ENCODE measurements at regions not wholly inside any gene's neighbourhood (a gene's known extent, or its start where the extent isn't known, plus 50 kb on each side); places are given as distances from the start of the nearest gene placed in this dataset.

DNA sequence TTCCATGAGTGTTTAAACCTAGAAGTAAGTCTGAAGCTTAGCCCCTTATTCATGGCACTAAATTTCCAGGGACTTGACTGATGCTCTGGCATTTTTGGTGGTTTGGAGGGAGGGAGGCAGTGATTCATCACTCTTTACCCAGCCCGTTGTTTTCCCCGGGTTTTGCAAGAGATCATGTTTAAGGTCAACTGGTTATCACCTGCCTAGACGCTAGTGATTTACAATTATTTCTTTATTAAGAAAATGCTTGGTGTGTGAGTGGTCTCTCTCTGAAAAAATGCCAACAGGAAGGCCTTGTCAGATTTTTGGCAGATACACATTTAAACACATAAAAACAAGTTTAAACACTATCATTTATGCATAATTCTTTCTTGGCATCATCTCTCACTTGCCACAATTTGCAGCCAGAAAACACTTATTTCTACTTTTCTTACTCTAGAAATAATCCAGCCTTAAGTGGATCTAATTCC is 737.9 kb upstream of the ZNF608 start:
- Histone ChIP-seq H3K27ac (ENCODE audit: low read depth in 1 of 2, low read length in 2 of 2) (no peak overlapping the region), H3K4me3 (ENCODE audit: low read length) (no peak overlapping the region), H3K27me3 (ENCODE audit: control insufficient read depth in 1 of 2, insufficient read depth in 2 of 2, low read length in 2 of 2) (no peaks in the 10 kb centered on the region), H3K4me1 (ENCODE audit: insufficient read depth, low read length) (no peaks in the 10 kb centered on the region), H3K36me3 (ENCODE audit: insufficient read depth, low read length) (no peaks in the 10 kb centered on the region), H3K9me3 (ENCODE audit: control insufficient read depth in 1 of 2, insufficient read depth in 1 of 2, low read length in 2 of 2) (peaks cover 0 to 3% of the 10 kb centered on the region in 2 experiments)
- CTCF ChIA-PET = no interaction called here
- intact Hi-C loops (cut with DNase I, micrococcal nuclease) = no loop called here
- Mint-ChIP-seq H3K36me3 (ENCODE audit: low read depth) (no peaks in the 10 kb centered on the region), H3K9me3 (no peaks in the 10 kb centered on the region), H3K4me3 (no peak overlapping the region), H3K27me3 (no peaks in the 10 kb centered on the region), H3K27ac (no peak overlapping the region), H3K4me1 (ENCODE audit: low read depth) (no peaks in the 10 kb centered on the region)
- no peak for ATAC-seq (ENCODE audit: poor library complexity)
- no peak for DNase-seq
- POLR2A ChIA-PET = no interaction called here
- TF ChIP-seq, protein P1, sequence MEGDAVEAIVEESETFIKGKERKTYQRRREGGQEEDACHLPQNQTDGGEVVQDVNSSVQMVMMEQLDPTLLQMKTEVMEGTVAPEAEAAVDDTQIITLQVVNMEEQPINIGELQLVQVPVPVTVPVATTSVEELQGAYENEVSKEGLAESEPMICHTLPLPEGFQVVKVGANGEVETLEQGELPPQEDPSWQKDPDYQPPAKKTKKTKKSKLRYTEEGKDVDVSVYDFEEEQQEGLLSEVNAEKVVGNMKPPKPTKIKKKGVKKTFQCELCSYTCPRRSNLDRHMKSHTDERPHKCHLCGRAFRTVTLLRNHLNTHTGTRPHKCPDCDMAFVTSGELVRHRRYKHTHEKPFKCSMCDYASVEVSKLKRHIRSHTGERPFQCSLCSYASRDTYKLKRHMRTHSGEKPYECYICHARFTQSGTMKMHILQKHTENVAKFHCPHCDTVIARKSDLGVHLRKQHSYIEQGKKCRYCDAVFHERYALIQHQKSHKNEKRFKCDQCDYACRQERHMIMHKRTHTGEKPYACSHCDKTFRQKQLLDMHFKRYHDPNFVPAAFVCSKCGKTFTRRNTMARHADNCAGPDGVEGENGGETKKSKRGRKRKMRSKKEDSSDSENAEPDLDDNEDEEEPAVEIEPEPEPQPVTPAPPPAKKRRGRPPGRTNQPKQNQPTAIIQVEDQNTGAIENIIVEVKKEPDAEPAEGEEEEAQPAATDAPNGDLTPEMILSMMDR (IDR thresholded peaks at IDR 0.05) = no peak

DNA sequence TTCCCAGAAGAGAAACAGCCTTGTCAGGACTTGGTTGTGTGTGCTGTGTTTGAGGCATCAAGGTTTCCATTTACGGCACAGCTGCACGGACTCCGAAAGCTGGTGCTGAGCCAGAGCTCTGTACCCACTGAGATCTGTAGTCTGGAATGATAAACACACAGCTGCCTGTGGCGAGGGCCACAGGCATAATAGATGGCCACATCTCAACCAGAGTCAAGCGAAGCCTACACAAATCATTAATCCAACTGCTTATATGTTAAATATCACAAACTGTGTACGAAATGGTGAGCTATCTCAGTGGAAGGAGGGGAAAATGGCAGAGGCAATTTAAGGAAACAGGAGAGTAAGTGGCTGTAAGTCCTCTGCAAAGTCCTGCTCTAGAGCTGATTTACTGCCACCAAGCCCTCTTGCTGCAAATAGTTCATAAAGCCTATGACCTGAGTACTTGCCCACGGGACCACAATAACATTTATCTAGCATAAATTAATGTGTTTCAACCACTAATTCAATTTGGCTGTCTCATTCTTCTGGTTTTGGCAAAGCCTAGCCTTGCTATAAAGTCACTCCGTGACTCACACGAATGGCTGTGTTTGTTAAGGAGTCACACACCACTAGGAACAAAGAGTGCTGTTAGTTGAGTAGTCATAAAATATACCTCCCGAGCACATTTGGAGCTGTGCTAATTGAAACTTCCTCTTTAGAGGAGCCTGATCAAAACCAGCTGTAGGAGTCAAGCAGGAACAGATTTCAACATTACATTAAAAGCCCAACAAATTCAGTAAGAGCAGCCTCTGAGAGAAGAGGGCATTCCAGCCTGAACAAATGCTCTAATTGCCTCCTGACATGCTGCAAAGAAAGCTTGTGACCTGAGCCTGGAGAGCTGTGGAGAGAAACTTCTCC is 738.6 kb upstream of the ZNF608 start:
- ChIA-PET POLR2A (no interaction called here), CTCF (no interaction called here)
- no peaks in the 10 kb centered on the region for H3K36me3 Mint-ChIP-seq (ENCODE audit: low read depth)
- DNase-seq (no peak), ATAC-seq (ENCODE audit: poor library complexity) (no peak)
- H3K27me3 ChIP-seq (ENCODE audit: control insufficient read depth in 1 of 2, insufficient read depth in 2 of 2, low read length in 2 of 2) = no peaks in the 10 kb centered on the region
- intact Hi-C loops (cut with DNase I, micrococcal nuclease) = no loop called here
- H3K36me3 ChIP-seq (ENCODE audit: insufficient read depth, low read length) = no peaks in the 10 kb centered on the region
- no peaks in the 10 kb centered on the region for H3K4me1 Mint-ChIP-seq (ENCODE audit: low read depth)
- no peaks in the 10 kb centered on the region for H3K9me3 Mint-ChIP-seq
- H3K4me1 ChIP-seq (ENCODE audit: insufficient read depth, low read length) = no peaks in the 10 kb centered on the region
- no peak overlapping the region for H3K27ac ChIP-seq (ENCODE audit: low read depth in 1 of 2, low read length in 2 of 2)
- H3K9me3 ChIP-seq (ENCODE audit: control insufficient read depth in 1 of 2, insufficient read depth in 1 of 2, low read length in 2 of 2) = peaks cover 0 to 3% of the 10 kb centered on the region in 2 experiments
- no peak overlapping the region for H3K27ac Mint-ChIP-seq
- no peak overlapping the region for H3K4me3 ChIP-seq (ENCODE audit: low read length)
- TF ChIP-seq, protein P1 (IDR thresholded peaks at IDR 0.05) = no peak
- H3K27me3 Mint-ChIP-seq = no peaks in the 10 kb centered on the region
- H3K4me3 Mint-ChIP-seq = no peak overlapping the region

DNA sequence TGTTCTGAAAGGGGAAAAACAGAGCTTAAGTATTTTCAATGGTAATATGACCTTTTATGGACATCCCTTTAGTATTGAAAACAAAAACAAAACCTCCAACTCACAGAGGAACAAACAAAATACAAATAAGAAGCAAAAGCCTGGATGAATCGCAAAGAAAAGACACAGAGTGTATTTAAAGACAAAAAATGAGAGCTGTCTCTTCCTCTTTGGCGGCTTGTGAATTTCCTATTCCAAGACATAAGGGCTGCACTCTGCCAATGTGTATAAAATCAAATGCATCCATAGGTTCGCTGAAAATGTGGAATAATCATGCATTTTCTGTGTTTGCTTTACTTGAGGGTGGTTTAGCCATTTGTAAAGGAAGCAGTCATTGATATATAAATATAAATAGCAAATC is 739.3 kb upstream of the ZNF608 start:
- no peaks in the 10 kb centered on the region for H3K27me3 ChIP-seq (ENCODE audit: control insufficient read depth in 1 of 2, insufficient read depth in 2 of 2, low read length in 2 of 2)
- H3K9me3 ChIP-seq (ENCODE audit: control insufficient read depth in 1 of 2, insufficient read depth in 1 of 2, low read length in 2 of 2) = peaks cover 0 to 3% of the 10 kb centered on the region in 2 experiments
- no peaks in the 10 kb centered on the region for H3K4me1 Mint-ChIP-seq (ENCODE audit: low read depth)
- ATAC-seq (ENCODE audit: poor library complexity) = no peak
- H3K27me3 Mint-ChIP-seq = no peaks in the 10 kb centered on the region
- POLR2A ChIA-PET = no interaction called here
- no peaks in the 10 kb centered on the region for H3K9me3 Mint-ChIP-seq
- TF ChIP-seq, protein P1 (IDR thresholded peaks at IDR 0.05) = no peak
- CTCF ChIA-PET = no interaction called here
- H3K27ac Mint-ChIP-seq = no peak overlapping the region
- H3K4me3 Mint-ChIP-seq = no peak overlapping the region
- H3K4me1 ChIP-seq (ENCODE audit: insufficient read depth, low read length) = no peaks in the 10 kb centered on the region
- H3K27ac ChIP-seq (ENCODE audit: low read depth in 1 of 2, low read length in 2 of 2) = no peak overlapping the region
- H3K36me3 Mint-ChIP-seq (ENCODE audit: low read depth) = no peaks in the 10 kb centered on the region
- H3K4me3 ChIP-seq (ENCODE audit: low read length) = no peak overlapping the region
- H3K36me3 ChIP-seq (ENCODE audit: insufficient read depth, low read length) = no peaks in the 10 kb centered on the region
- intact Hi-C loops (cut with DNase I, micrococcal nuclease) = no loop called here
- DNase-seq = no peak

Measured in CD4-positive, alpha-beta T cell (primary cell).